SH-SY5Y (cell line): ENCODE measurements at regions not wholly inside any gene's neighbourhood (a gene's known extent, or its start where the extent isn't known, plus 50 kb on each side); places are given as distances from the start of the nearest gene placed in this dataset.

Experiments
- GATA2 ChIP-seq: IDR thresholded peaks from 2 replicates; pipeline ENCODE4 v1.6.1; 2011; ENCODE audit warnings: mild to moderate bottlenecking, low read depth, low read length
- GATA3 ChIP-seq: IDR thresholded peaks from 2 replicates; pipeline ENCODE4 v1.6.1; 2011; ENCODE audit warnings: low read depth, mild to moderate bottlenecking, low read length, moderate library complexity

DNA sequence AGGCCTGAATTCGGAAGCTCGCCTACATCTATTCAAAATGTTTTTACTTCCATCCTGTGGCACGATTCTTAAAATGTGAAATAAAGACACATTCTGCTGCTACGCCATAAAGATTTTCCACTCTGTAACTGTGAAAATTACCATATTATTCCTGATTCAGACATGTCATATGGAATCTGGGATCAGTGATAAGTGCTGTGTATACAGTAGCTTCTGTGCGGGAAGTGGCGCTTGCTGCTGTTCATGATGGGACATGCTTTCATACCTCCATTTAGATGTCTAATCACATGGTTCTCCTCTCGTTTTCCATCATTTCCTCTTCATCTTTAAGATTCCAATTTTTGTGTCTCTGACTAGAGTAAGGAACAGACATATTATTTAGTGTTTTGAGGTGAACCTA is 163.2 kb downstream of the TMEM182 start:
- TF ChIP-seq GATA3 (no peak), GATA2 (no peak)
